Esophagus muscularis mucosa (tissue), 4 donors: ENCODE measurements at regions not wholly inside any gene's neighbourhood (a gene's known extent, or its start where the extent isn't known, plus 50 kb on each side); places are given as distances from the start of the nearest gene placed in this dataset.

Experiments
- CTCF ChIP-seq, 3 experiments: fragments of 200-600 bp in 2 of 3; fragments of 450-650 bp in 1 of 3; sonication (generic) in 2 of 3; IDR thresholded peaks; one replicate each; pipeline ENCODE4 v1.5.1; 2017 to 2019; ENCODE audit warnings: antibody characterized with exemption in 3 of 3, mild to moderate bottlenecking in 2 of 3, moderate library complexity in 1 of 3
- EP300 ChIP-seq: sonication (generic); formaldehyde crosslinking; IDR thresholded peaks from one replicate; pipeline ENCODE4 v1.6.1; 2017; ENCODE audit warnings: antibody characterized with exemption
- POLR2A ChIP-seq: fragments of 450-650 bp; IDR thresholded peaks from one replicate; pipeline ENCODE4 v1.6.1; 2017; ENCODE audit warnings: antibody characterized with exemption, moderate library complexity, mild to moderate bottlenecking, low read depth
- POLR2AphosphoS5 ChIP-seq, 2 donors: sonication (generic); formaldehyde crosslinking; IDR thresholded peaks; one replicate each; pipeline ENCODE4 v1.6.1; 2017; ENCODE audit warnings: antibody characterized with exemption in 2 of 2

- TF ChIP-seq CTCF (IDR thresholded peaks at IDR 0.05) (no peak), POLR2A (no peak), EP300 (no peak), POLR2AphosphoS5 (IDR thresholded peaks at IDR 0.05) (no peak)
These were observed 318.6 kb downstream of the PLOD2 start for GRCh38 chr3:145842294-145842902.
